ENCODE measurements at regions not wholly inside any gene's neighbourhood (a gene's known extent, or its start where the extent isn't known, plus 50 kb on each side); places are given as distances from the start of the nearest gene placed in this dataset.

- TF ChIP-seq LEF1 (IDR thresholded peaks at IDR 0.05), result no peak
- no peak for TF ChIP-seq CCNT2 (IDR thresholded peaks at IDR 0.05; ENCODE audit: borderline replicate concordance, extremely low read depth, insufficient read length, low read depth, low read length)
- TF ChIP-seq CXXC5 (CRISPR knock-in tag; IDR thresholded peaks at IDR 0.05), result no peak
- no peak for TF ChIP-seq PBX2 (CRISPR knock-in tag; IDR thresholded peaks at IDR 0.05; ENCODE audit: low read depth)
- no peak for TF ChIP-seq PBX2 (tag; conservative IDR thresholded peaks at IDR 0.05; ENCODE audit: low read depth)
Measured at GRCh38 chr2:71804281-71804751, 343.3 kb downstream of the CYP26B1 start.

Data from K562 (cell line).